HG03159 (cell line): ENCODE measurements at regions not wholly inside any gene's neighbourhood (a gene's known extent, or its start where the extent isn't known, plus 50 kb on each side); places are given as distances from the start of the nearest gene placed in this dataset.

Experiments
- ATAC-seq: cut with Tn5 transposase; IDR thresholded peaks from one replicate; pipeline ENCODE4 v1.9.1; 2021; ENCODE audit warnings: mild to moderate bottlenecking, moderate library complexity; ENCODE audit not compliant: unreplicated experiment

DNA sequence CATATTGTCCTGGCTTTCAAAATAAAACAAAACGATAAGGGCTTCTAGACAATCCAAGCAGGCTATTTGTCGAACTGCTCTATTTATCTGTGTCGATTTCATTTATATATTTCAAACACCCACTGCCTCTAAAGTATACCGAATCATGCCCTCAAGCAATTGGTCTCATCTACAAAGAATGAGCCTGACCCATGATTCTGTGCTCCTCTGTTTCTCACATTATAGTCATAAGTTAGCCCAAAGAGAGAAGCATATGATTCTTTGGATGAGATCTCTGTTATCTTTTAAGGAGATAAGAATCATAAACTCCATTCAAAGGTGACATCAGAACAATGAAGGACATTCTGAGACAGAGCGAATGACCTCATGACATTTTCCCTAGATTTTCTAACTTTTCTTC is 191.1 kb downstream of the MAP2K6 start:
- no peak for ATAC-seq

DNA sequence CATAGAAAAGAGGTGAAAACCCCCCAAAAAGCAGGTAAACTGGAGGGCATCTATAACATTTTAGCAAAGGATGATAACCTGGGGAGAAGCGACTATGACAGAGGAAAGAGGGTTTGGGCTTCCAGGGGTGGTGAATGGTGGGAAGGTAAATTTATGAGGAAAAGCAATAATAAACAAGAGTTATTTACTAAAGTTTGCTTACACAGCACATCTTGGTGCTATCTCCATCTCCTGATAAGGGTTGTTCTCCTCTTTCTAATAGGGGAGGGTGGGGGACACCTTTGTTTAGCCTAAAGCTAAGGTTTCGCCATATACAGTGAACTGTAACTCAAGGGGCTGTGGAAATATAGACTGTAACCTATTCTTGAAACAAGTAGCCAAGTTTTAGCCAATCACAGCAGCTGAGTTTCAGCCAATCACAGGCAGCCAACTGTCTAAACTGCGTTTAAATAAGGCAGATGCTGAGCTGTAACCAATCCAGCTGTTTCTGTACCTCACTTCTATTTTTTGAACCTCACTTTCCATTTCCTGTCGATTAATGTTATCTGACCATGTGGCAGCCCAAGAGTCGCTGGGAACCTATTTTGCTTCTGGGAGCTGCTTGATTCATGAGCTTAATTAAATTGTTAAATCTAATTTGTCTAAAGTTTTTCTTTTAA is 191.8 kb downstream of the MAP2K6 start:
- ATAC-seq, result no peak

DNA sequence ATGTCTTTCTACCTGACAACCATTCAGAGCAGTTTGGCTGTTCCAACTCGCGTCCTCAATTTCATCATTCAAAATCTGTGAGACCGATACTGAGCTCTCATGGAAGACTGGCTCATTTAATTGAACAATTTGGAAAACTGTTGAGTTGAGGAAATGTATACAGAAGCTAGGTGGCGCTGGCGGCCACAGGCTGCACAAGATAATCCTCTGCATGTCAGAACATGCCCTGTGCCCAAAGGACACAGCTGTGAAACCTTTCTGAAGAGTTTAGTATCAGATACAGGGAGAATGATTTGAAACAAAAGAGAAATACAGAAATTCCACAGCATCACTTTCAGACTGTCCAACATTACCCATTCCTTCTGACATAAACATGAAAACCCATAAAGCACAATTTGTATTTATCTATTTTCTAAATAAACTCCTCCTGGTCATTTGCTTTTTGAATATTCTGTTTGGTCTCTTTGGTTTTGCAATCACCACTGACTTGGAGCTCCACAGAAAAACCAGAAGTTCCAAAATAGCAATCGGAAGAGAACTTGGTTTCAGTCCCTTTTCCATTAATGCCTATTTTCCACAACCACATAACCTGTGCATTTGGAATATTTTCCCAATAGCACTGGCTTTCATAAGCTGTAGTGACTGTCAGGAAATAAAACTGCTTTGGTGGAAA is 192.8 kb downstream of the MAP2K6 start:
- peak; percentile 86 for ATAC-seq

DNA sequence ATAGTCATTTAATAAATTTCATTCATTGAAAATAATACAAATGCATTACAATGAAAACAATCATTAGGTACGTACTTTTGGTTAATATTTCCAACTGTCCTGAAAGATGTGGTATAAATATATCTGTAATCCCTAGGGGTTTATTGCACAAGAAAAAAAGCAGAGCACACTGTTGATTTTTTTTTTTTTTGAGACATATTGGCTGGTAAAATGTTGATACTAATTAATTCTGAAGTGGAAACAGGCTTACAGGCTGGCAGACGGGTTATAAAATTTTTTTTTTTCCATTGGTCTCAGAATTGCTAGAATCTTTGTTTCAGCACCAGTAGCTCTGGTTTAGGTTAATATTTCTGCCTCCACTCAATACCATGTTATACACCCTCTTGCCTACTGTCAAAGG is 193.6 kb downstream of the MAP2K6 start:
- no peak for ATAC-seq

DNA sequence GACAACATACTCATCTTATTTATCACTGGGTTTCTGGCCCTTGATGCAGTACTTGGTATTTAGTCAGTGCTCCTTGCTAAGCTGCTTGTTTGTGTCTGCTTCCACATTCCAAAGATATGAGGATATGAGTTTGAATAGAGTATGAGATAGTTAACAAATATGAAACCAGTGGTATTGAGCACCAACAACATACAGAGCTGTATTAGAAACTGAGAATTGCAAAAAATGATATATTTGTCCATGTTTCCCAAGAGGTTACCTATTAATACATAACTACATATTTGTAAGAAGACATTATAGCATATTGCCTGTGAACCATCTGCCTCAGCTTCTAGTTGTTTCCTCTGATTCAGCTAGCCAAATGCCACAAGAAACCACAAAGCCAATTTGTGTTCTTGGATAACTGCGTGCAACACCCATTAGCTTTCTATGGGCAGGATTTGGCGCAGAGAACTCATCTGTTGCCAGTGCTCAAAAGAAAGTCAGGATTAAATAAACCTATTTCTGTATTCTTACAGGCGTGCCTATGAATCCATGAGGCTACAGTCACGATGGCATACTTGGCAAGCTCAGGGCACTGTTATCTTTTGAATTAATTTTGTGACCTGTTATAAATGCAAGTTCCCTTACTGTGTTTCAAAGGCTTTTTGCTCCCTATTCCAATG is 194.4 kb downstream of the MAP2K6 start:
- ATAC-seq, result no peak

DNA sequence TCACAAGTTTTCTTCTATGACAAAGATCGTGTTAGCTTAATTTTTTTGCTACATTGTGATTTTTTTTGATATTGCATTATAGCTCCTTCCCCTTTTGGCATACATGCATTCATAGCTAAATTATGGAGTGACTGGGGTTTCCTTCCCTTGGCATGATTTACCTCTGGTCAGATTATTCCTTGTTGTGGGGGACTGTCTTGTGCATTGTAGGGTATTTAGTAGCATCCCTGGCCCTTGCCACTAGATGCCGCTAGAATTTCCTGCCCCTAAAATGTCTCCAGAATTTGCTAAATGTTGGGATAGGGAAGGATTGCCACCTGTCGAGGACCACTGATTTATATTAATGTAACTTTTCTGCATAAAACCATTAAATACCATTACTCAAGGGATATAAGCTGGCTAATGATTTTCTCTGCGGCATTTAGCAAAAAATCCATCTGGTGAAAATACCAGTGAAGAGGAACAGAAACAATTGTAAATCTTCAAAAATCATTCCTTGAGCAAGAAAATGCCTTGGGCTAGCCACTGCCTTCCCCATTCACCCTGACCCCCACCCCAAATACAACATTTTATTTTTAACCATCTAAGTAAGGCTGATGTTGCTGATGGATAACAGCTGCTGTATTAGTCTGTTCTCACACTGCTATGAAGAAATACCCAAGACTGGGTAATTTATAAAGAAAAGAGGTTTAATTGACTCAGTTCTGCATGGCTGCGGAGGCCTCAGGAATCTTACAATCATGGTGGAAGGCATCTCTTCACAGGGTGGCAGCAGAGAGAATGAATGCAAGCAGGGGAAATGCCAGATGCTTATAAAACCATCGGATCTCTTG is 195.2 kb downstream of the MAP2K6 start:
- ATAC-seq, result no peak

DNA sequence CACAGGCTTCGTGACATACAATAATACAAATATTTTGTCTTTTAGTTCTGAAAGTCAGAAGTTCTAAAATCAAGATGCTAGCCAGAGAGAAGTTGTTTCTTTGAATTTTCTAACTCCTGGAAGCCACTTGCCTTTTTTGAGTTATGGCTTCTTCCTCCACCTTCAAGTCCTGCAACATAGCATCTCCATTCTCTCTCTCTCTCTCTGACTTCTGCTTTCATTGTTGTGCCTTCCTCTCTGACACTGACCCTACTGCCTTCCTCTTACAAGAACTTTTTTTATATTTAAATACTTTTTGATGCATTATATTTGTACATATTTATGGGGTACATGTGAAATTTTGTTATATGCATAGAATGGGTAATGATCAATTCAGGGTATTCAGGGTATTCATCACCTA is 205.9 kb downstream of the MAP2K6 start:
- ATAC-seq, result no peak

DNA sequence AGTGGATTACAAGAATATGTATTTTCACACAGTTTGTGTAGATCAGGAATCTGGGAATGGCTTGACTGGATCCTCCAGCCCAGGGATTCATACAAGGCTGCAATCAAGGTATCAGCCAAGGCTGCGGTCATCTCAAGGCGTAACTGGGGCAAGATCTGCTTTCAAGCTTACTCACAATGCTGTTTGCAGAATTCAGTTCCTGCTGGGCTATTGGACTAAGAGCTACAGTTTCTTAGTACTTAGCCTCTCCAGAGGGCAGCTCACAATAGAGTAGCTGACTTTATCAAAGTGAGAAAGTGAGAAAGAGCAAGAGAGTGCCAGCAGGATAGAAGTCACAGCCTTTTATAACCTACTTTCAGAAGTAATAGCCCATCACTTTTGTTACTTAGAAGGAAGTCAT is 211.0 kb downstream of the MAP2K6 start:
- no peak for ATAC-seq

DNA sequence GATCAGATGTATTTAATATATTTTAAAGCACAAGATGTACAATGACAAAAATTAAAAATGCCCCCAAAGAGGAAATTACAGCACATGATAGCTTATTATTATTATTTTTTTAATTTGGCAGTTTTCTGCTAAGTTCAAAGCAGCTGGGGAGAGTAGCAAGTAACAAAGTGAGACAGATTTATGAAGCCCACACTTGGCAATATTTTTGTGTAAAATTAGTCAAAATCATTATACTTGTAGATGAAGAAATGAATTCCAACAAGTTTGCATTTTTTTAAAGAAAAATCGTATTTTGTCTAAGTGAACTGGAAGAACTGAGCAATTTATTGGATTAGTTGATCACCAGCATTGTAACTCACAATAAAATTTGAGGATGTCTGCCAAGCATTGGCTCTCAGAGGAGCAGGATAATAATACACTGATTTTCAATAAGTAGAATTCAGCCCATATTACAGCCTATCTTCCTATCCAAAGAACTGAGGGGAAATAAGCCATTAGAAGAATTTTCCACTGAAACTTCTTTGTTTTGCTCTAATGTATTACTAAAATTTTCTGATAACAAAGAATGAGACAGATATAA is 215.6 kb downstream of the MAP2K6 start:
- ATAC-seq, result no peak

DNA sequence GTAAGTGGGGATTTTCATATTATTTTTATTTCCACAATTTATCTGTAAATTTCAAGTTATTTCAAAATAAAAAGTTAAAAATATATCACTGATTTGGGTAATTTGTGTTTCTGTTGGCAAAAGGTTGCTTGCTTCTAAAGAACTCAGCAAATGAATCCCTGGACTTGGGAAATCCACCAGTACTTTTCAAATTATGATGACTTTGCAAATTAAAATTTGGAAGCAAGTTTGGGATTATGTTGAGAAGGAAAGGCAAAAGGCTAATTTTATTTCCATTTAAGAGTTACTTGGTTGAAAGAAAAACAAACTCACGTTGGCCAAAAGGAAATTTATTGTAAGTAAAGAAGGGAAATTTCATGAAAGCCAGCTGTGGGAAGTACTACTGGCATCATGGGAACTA is 220.3 kb downstream of the MAP2K6 start:
- ATAC-seq, result no peak

DNA sequence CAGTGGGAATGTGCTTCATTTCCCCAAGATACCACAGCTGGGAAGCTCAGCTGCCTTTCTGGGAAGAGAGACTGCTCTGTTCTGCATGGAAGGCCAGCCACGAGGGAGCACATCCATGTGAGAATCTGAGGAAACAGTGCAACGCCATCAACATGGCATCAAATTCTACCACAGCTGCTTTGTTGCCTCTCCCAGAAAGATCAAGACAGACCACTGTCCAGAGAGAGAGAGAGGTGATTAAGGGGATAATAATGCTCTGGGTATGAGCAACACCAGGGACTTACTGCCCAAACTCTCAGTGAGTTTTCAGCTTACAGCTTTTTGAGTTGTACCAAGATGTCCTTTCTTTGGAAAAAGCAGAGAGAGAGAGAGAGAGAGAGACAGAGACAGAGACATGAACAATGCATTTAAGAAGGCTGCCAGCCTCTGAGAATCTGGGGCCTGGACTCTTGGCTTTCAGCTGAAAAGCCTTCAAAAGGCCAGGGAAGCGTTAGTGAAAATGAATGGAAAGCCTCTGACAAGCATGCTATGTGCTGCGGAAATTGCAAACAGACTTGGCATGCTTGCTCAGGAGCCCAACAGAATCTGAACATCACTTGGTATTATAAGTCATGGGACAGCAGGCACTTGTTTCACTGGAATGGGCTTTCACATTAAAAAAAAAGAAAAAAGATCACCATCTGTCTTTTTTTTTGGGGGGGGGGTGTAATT is 223.1 kb downstream of the MAP2K6 start:
- no peak for ATAC-seq

DNA sequence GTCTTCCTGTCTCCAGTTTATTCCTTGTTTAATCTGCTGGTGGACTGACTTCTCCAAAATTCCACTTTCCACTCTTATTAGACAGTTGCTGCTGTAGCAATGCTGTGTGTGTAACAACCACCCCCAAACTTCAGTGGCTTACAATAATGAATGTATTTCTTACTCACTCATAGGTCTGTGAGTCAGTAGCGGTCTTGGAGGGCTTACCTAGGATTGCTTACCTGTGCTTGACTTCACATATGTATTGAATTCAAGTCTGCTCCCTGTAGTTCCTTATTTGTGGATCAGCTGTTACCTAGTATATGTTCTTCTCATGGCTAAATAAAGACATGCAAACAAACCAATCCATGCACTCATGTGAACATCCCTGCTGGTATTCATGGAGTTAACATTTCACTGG is 224.6 kb downstream of the MAP2K6 start:
- no peak for ATAC-seq

DNA sequence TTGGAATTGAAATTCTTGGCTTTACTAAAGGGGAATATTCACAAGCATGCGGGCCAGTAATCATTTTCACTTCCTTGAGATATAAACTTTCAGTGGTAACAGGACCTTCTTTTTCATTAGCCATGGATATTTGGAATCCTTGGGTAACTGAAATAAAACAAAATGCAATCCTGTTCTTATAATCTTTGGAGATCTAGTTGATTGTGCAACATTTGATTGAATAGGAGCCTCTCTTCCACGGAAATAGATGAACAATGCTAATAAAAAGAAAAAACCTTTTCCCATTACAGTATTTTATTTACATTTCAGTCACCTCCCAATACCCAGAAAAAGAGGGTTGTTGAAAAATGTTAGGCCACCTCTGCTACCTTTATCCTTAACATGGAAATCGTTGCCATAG is 225.6 kb downstream of the MAP2K6 start:
- no peak for ATAC-seq

DNA sequence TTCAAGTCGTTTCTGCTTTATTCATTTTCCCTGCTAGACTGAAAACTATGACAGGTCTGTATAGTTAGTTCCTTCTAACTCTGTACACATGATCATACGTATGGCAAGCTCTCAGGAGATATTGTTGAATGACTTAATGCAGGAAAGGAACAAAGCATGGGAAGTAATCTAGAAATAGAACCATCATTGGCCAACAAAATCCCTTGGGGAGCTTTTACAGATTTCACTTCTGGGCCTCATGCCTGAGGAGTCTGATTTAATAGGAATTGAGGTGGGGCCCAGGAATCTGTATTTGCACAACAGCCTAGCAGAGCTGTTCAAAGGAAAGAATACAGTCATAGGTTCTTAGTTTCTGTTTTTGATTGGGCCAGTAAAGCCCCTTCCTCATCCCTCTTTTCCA is 229.2 kb downstream of the MAP2K6 start:
- no peak for ATAC-seq

DNA sequence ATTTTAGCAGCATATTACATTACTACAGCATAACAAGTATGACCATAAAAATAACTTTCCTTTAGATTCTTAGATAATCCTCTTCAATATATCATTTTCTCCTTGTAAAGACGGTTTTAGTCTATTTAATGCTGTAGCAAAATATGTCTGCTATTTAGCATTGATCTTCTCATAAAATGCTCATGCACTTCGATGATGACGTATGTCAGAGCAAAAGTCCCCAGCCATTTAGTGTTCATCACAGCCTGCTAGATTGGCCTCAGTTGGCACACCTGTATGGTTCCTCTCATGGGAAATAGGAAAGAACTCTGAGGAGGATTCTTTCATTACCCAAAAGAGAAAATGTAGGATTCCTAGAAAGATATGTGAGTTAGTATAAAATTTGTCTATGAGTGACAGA is 232.2 kb downstream of the MAP2K6 start:
- ATAC-seq, result no peak

DNA sequence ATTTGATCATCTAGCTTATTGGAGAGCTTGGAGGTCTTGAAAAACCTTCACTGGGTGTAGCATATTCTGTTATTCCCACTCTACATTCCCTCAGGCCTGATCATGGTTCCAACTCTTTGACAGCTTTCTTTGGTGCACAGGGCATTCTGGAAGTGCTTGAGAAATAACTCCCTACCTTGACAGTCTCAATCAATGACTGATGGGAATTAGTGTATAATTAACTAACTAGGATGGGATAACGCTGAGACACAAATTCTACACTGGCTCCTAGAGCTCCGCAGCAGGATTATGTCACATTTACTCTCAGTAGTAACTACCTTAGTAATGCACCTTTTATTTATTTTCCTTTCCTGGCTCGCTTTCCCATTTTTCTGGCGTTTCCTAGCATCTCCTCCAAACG is 236.4 kb downstream of the MAP2K6 start:
- no peak for ATAC-seq

DNA sequence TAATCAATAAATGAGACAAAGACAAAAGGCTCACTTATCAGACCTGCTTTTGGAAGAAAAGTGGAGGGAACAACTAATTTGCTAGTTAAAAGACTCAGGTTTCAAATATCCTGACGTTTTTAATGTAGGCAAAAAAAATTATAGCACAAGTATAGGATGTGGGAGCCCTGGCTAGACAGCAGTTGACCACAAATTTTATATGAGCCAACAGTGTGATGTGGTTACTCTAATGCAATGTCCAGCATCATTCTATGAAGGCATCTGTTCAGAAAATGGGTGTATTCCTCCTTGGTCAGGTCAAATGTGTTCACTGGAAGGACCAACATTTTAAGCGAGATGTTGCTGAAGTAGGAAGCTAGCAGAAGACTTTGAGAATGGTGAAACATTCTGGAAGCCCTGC is 237.4 kb downstream of the MAP2K6 start:
- ATAC-seq, result no peak

DNA sequence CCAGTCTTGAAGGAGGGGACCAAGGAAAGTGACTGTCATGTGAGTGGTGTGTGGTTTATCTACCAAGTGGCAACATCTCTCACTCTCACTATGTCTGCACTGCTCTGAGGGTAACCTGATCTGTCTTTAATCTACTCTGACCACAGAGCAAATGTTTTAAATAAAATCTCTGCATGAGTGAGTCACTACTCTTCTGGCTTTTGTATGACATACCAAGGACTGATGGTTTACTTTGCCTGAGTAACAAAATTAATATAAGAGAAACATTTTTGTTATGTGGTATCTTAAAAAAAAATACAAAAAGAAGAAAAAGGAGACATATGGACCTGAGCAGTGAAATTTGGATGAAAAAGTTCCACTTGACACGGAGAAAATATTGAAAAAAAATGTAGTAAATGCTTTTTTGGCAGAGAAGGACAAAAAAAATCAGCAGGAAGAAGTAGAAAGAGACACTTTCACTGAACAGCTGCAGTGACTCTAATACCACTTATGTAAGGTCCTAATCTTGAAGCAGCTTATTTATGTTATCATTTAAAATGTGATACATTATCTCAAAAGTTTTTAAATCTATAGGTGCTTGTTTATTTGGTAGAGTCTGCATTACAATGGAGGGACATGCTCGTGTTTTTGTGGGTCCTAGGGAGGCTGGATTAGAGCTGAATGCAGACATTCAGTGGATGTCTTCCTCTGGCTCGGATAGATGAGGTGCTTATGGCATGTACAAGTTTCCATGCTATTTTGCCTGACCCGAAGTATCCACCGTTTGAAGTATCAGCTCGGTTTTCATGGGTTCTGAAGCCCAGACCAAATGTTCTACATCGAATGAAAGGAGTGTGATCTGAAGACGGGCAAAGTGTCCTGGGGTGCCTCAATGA is 240.7 kb downstream of the MAP2K6 start:
- no peak for ATAC-seq

DNA sequence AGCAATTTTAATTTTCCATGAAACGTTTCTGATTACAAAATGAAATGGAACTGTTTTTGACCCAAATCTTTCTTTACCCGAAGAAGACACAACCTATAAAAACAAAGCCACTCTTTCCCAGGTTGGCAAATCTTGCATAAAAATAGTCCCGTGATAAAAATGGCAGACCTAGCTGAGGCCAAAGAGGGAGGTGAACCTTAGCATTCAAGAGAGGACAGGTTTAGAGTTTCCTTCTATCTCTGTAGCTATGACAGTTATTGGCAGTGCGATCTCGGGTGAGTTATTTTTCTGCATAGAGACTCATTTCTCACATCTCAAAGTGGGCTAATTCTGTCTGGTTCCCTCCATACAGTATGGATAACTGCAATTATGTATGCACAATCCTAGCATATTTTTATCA is 241.4 kb downstream of the MAP2K6 start:
- no peak for ATAC-seq
